Tibial artery (tissue), 4 donors: ENCODE measurements at regions not wholly inside any gene's neighbourhood (a gene's known extent, or its start where the extent isn't known, plus 50 kb on each side); places are given as distances from the start of the nearest gene placed in this dataset.

Experiments
- DNase-seq, 2 donors: peaks; one replicate each; pipeline ENCODE4 v3.0.0-alpha.2; 2019
- H3K27ac ChIP-seq, 2 donors: fragments of 200-600 bp; sonication (generic) in 1 of 2; 1 replicate in 1 of 2; 2 replicates in 1 of 2; pipeline ENCODE4 v1.5.1; 2018 to 2019; ENCODE audit warnings: mild to moderate bottlenecking in 1 of 2
- H3K27me3 ChIP-seq, 2 donors: fragments of 200-600 bp; sonication (generic) in 1 of 2; one replicate each; pipeline versions ENCODE4 v1.5.1 to v1.6.0; 2016 to 2019
- H3K36me3 ChIP-seq, 3 donors: fragments of 200-600 bp; sonication (generic) in 2 of 3; one replicate each; pipeline ENCODE4 v1.5.1; 2016 to 2019; ENCODE audit warnings: mild to moderate bottlenecking in 2 of 3
- H3K4me1 ChIP-seq, 4 donors: fragments of 200-600 bp; sonication (generic) in 2 of 4; 1 replicate in 3 of 4; 2 replicates in 1 of 4; pipeline ENCODE4 v1.5.1; 2016 to 2019
- H3K4me3 ChIP-seq, 2 donors: fragments of 200-600 bp; sonication (generic) in 1 of 2; 1 replicate in 1 of 2; 2 replicates in 1 of 2; pipeline ENCODE4 v1.5.1; 2018 to 2019; ENCODE audit warnings: mild to moderate bottlenecking in 2 of 2
- H3K9me3 ChIP-seq, 3 donors: fragments of 200-600 bp; sonication (generic) in 1 of 3; one replicate each; pipeline ENCODE4 v1.5.1; 2016 to 2019
- CTCF ChIP-seq, 2 experiments: fragments of 200-600 bp in 1 of 2; fragments of 450-650 bp in 1 of 2; IDR thresholded peaks; one replicate each; pipeline ENCODE4 v1.5.1; 2017 to 2019; ENCODE audit warnings: antibody characterized with exemption in 2 of 2, mild to moderate bottlenecking in 1 of 2, moderate library complexity in 1 of 2
- intact Hi-C: fragments of 100-400 bp; cut with DNase I; formaldehyde crosslinking; loops from one replicate; pipeline ENCODE4 v1.15.0; 2023; ENCODE audit warnings: low total_unique reads

- H3K4me3 ChIP-seq, result no peak overlapping the region
- DNase-seq, result no peak
- peaks cover 0 to 19% (median 0%) of the 10 kb centered on the region in 4 donors for H3K4me1 ChIP-seq
- no peak for TF ChIP-seq CTCF (IDR thresholded peaks at IDR 0.05)
- no peaks in the 10 kb centered on the region for H3K36me3 ChIP-seq
- H3K9me3 ChIP-seq, result no peaks in the 10 kb centered on the region
- H3K27ac ChIP-seq, result no peak overlapping the region
- intact Hi-C loops, result no loop called here
- no peaks in the 10 kb centered on the region for H3K27me3 ChIP-seq
These were observed 449.6 kb upstream of the FAM241A start for GRCh38 chr4:111695677-111696076.

GRCh38 chr4:111696505-111696904 is 448.7 kb upstream of the FAM241A start:
- Histone ChIP-seq H3K27me3 (no peaks in the 10 kb centered on the region), H3K4me1 (peaks cover 0 to 19% (median 0%) of the 10 kb centered on the region in 4 donors), H3K9me3 (no peaks in the 10 kb centered on the region), H3K4me3 (no peak overlapping the region), H3K27ac (no peak overlapping the region), H3K36me3 (no peaks in the 10 kb centered on the region)
- no peak for DNase-seq
- TF ChIP-seq CTCF (IDR thresholded peaks at IDR 0.05), result no peak
- intact Hi-C loops, result no loop called here

- DNase-seq, result no peak
- TF ChIP-seq CTCF (IDR thresholded peaks at IDR 0.05), result no peak
- Histone ChIP-seq H3K27me3 (no peaks in the 10 kb centered on the region), H3K4me1 (peaks cover 0 to 19% (median 0%) of the 10 kb centered on the region in 4 donors), H3K9me3 (no peaks in the 10 kb centered on the region), H3K4me3 (no peak overlapping the region), H3K27ac (no peak overlapping the region), H3K36me3 (no peaks in the 10 kb centered on the region)
- intact Hi-C loops, result no loop called here
These were observed 447.9 kb upstream of the FAM241A start for GRCh38 chr4:111697176-111697942.

- Histone ChIP-seq H3K27me3 (no peaks in the 10 kb centered on the region), H3K9me3 (no peaks in the 10 kb centered on the region), H3K27ac (no peak overlapping the region), H3K4me3 (no peak overlapping the region), H3K36me3 (no peaks in the 10 kb centered on the region), H3K4me1 (peaks cover 0 to 19% (median 0%) of the 10 kb centered on the region in 4 donors)
- no peak for DNase-seq
- intact Hi-C loops, result no loop called here
- TF ChIP-seq CTCF (IDR thresholded peaks at IDR 0.05), result no peak
These were observed 446.9 kb upstream of the FAM241A start for GRCh38 chr4:111698361-111698760.

- H3K36me3 ChIP-seq, result no peaks in the 10 kb centered on the region
- H3K27me3 ChIP-seq, result no peaks in the 10 kb centered on the region
- intact Hi-C loops, result no loop called here
- DNase-seq, result no peak
- TF ChIP-seq CTCF (IDR thresholded peaks at IDR 0.05), result no peak
- H3K4me1 ChIP-seq, result peaks cover 0 to 19% (median 0%) of the 10 kb centered on the region in 4 donors
- H3K4me3 ChIP-seq, result no peak overlapping the region
- no peak overlapping the region for H3K27ac ChIP-seq
- H3K9me3 ChIP-seq, result no peaks in the 10 kb centered on the region
These were observed 446.1 kb upstream of the FAM241A start for GRCh38 chr4:111699165-111699564.
